Left renal cortex interstitium (tissue), 4 donors: ENCODE measurements at regions not wholly inside any gene's neighbourhood (a gene's known extent, or its start where the extent isn't known, plus 50 kb on each side); places are given as distances from the start of the nearest gene placed in this dataset.

Experiments
- DNase-seq, 4 donors: peaks; one replicate each; pipeline ENCODE4 v3.0.0-alpha.2; 2013; ENCODE audit warnings: low read depth in 4 of 4, low spot score in 2 of 4, missing footprints in 1 of 4

DNA sequence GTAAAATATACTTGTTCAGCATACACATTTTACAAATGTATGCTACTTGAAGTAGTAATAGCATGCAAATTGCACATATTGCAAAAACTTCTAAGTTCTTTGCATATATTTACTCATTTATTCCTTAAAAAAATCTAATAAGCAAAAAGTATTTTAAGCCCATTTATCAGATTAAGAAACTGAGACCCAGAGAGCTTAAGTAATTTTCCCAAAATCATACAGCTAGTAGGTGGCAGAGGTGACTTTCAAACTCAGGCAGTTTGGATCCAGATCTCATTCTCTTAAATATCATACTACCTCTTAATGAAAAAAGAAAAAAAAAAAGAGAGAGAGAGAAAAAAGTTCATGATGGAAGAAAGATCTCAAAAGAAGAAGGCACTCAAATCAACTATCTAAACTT is 157.9 kb downstream of the RPS12 start:
- no peak for DNase-seq

DNA sequence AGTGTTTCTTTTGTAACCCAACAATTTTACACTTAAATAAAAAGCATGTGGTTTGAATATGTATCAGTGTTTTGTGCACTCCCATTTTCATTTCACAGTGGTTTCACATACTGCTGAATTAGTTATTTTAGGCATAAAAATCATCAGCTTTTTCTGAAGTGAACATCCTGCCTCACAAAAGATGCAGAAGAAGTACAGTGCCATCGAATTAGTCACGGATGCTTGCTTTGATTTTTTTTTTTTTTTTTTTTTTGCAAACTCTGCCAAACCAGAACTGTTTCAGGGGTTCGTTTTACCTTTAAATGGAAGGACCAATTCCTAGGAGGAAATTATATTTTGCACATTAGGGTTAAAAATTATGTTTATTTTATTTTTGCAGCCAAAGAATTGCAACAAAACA is 158.6 kb downstream of the RPS12 start:
- DNase-seq, result no peak

DNA sequence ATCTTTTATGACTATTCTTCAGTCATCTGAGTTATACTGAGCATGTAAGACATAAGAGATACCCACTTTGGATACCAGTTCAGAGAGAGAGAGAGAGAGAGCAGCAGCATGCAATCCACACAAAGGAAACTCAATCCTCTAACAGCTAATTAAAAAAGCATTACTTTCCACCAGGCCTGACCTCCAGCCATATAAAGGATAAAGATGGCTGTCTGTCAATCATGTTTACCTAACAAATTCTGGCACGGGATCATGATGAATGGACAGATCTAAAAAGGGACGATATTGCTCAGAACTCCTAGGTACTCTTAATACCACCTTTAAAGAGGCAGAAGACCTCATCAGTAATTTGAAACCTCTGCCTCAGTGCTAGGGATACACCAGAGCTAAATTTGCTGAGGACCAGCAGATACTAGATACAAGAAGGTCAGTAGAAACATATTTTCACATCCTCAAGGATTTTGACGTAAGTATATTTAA is 159.2 kb downstream of the RPS12 start:
- DNase-seq, result no peak

DNA sequence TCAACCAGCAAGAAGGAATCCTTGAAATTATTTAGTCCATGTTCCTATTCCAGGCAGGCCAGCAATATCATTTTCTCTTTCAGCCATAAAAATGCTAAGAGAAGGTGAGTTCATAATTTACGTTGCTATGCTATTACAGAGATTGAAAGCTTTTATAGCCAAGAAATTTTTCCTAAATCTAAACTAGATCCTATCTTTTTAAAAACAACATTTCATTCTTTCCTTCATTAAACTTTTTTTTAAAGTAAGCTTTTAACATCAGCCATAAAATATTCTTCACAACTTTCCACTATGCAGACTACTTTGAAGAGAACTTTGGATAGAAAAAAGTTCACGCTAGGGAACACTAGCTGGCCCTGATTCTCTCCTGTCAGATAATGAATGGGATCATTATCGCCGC is 159.8 kb downstream of the RPS12 start:
- no peak for DNase-seq

DNA sequence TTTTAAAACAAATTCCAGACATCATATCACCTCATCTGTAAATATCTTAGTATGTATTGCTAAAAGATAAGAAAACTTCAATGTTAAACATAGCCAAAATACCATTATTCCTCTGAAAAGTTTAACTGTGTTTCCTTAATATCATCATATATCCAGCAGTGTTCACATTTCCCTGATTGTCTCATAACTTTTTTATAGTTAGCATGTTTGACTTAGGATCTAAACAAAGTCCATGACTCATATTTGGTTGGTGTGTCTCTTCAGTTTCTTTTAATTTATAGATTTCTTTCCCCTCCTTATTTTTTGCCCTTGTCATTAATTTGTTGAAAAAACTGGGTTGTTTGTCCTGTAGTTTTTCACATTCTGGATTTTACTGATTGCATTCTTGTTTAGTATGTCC is 163.0 kb downstream of the RPS12 start:
- DNase-seq, result no peak

DNA sequence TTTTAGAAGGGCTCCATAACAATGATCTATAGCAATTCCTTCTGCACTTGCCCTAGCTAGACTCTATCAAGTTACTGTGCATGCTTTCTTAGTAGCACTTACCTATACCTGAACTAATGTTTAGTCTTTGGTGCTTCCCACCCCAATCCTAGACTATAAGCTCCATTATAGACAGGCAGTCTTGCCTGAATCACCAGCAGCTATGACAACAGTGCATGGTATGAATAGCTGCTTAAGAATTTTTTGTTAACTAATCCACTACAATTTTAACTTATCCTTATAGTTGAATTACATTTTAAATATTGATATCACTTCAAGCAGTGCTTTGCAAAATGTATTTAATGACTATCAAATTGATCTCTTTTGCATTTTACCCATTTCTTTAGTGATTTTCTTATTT is 164.3 kb downstream of the RPS12 start:
- DNase-seq, result no peak

DNA sequence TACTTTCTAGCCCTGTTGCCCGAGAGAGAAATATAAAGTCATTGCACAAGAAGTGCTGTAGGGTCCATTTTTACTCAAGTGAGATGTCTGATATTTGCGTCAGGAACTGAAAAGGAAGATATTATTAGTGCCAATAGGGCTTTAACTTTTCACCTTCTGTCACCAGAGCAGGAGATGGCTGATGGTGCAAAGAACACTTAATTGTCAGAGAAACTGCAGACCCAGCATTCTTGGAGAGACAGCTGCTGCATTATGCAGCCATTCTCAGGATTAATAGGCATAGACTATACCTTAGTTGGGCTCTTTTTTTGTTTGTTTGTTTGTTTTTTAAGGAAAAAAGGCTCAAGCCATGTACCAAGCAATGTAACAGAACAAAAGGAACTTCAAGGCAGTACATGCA is 179.4 kb downstream of the RPS12 start:
- no peak for DNase-seq

DNA sequence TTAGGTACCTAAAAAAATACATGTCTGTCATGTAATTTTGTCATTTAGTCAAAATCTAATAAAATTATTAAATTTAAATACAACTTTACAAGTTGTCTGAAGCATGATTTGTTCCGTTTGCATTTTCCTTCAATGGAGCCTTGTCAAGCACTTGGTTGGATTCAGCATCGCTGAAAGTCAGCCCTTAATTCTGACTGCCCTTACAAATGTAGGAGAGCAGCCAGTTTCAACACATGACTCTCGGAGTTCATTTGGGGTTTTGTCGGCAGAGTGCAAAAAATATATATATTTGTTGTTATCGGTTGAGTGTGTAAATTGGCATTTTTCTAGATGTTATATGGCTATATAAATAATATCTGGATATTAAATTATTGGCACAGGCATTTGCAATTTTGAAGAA is 180.6 kb downstream of the RPS12 start:
- DNase-seq, result no peak

DNA sequence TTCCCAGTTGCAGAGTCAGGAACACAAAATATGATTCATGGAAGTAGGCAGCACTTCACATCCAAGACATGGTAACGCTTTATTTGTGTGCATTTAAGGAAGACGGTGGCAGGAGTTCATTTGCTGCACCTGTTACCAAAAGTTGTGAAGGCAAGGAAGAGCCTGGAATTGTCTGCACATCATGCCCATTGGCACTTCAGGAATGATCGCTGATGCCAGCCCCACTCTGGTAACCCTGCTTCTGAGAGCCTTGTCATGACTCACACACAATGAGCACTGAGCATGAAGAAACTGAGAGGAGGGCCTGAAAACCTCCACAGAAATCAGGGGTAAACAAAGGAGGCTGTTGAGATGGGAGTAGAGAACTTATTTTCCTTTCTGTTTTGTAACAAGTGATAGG is 181.1 kb downstream of the RPS12 start:
- DNase-seq, result no peak

DNA sequence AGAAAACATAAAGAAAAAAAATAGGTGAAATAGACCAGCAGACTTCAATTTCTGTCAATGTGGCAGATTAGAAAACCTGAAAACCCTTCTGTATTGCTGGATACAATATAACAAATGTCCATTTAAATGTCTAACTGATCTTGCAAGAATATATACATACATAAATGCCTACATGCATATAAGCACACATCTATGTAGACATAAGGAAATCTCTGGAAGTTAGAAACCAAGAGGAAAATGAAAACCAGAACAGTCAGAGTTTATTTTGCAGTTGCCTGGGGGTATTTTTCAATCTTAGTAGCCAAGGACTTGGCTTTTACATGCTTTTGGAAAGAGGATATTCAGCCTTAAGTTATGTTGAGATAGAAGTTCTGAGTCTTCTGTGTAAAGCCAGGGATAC is 184.0 kb downstream of the RPS12 start:
- DNase-seq, result no peak

DNA sequence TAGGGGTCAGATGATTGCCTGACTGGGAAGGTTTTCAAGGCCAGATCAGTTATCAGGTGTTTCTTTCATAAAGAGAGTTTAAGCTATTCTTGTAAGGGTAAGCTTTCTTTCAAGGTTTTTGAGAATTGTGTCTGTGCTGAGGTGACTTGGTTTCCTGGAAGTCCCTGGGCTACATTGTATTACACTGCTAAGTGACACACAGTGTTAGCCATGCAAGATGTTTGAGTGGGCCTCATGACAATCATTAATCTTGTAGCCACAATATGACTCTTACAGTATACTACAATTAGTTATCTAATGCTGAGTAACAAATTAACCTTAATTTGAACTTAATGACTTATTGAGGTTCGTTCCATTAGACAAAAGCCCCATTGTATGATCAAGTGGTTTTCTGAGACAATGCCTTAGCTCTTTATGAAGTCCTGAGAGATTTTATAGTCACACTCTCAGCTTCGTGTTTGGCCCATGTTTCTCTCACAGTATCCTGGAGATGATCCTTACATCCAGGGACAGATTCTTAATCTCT is 186.7 kb downstream of the RPS12 start:
- no peak for DNase-seq

DNA sequence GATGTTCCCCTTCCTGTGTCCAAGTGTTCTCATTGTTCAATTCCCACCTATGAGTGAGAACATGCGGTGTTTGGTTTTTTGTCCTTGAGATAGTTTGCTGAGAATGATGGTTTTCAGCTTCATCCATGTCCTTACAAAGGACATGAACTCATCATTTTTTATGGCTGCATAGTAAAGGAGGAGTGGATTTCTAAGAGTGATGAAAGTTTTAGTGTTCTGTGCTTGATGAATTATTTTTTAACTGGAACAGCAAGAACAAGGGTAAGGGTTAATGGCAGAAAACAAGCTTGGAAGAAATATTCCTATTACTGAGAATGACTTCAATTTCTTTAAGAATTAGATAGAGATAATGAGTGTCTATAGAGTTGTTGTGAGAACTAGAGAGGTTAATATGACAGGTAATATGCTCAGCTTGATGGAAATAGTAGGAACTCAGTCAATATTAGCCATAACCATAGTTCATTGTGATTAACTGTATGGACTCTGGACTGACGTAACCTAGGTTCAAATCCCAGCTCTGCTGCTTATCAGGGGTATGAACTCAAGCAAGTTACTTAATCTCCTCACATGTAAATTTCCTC is 190.0 kb downstream of the RPS12 start:
- no peak for DNase-seq

DNA sequence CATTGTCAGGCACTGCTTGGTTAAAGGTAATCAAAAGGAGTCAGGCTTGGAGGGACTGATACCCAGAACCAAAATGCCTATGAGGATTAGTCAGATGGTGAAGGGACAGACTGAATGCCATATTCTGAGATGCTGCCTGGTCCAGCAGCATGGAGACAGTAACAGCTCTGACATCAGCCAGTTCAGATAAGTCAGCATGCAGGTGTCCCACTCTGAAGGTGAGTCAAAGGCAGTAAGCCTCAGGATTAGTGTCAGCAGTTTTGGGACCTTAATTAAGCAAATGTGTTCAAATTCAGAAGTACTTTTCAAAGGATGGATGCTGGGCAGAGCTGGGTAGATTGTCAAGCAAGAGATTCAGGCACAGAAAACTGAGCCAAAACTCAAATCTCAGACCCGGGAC is 198.4 kb downstream of the RPS12 start:
- no peak for DNase-seq

DNA sequence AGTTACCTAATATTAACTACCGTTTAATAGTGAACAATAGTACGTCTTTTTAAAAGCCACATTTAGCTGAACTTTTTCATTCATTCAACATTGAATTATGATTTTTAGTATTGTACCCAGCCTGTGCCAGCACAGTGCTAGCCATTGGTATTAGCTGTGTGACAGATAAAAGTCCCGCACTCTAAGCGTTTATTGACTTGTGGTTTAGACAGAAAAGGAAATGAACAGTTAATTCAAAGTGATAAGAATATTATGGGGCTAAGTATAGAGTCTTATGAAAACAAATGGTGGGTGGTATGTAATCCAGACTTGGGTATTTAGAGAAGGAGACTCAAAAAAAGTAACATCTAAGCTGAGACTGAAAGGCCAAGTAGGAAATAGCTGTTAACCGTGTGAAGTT is 202.3 kb downstream of the RPS12 start:
- DNase-seq, result no peak

DNA sequence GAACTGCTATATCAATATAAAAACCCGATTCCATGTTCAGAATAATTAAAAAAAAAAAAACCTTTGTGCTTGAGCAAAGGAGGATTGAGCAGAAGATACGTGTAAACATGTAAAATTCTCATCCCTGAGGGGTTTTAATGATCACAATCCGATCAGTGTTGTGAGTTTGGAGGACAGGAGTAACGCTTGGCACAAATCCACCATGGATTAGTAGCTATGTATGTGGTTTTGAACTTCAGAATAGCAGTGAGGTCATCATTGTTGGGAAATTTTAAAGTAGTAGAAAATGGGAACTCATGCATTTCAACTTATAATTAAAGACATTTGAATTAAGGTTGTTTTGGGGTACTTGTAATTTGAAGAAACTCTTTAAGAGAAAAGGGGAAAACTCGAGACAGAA is 203.2 kb downstream of the RPS12 start:
- DNase-seq, result no peak

DNA sequence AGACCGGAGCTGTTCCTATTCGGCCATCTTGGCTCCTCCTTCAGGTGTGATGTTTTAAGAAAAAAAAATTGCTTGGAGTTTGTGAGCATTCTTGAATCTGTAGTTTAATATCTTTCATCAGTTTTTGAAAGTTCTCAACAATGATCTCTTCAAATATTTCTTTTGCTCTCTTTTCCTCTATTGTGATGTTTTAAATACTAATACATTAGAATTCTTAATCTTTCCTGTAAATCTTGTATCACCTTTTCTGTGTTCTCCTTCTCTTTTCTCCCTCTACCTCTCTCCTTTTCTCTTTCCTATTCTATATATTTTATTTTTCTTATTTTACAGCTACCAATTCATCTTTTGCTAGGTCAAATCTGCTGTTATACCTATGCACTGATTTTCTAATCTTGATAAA is 212.3 kb downstream of the RPS12 start:
- no peak for DNase-seq

DNA sequence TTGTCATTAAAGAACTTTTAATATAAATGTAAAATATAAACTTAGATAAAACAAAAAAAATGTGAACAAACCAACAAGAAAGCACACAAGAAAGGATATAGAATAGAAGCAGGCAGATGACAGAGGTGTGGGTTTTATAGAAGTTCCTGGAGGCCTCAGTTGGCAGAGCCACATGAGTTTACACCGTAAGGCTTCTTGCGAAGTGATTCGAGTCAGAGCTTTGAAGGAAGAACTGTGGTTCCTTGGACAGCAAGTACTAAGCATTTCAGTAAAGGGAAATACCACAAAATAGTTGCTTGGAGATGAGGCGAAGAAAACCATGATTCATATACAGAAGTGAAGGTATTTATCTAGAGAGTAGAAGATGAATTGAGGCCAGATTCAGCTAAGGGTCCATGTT is 207.9 kb upstream of the EYA4 start:
- DNase-seq, result no peak

DNA sequence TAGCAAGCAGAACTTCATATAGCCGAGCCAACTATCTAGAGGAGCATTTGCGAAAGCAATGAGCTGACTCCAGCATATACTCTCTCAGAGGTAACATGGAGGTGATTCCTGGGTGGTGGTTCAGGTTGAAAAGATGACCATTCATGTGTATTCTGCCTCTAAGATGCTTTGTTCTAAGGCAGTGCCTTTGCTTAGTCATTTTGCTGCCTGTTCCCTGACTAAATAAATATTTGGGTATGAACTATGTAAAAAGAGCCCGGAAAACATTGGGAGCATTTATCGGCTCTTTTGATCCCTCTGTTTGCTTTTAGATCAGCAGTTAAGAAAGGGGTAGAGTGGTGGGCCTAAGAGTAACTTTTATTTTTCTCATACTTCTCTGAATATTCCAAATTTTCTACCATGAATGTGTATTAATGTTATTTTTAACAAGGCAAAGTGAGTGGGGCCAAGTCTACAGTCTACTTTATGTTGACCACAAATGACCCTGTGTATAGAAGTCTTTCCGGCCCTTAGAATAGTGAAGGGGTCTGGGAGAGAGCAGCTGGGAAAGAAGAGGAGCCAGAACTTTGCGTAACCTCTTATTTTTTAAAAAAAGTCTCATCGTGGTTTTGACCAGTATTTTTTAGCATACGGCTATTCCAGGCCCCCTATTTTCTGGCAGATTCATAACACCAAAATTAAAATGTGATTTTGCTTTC is 206.5 kb upstream of the EYA4 start:
- no peak for DNase-seq

DNA sequence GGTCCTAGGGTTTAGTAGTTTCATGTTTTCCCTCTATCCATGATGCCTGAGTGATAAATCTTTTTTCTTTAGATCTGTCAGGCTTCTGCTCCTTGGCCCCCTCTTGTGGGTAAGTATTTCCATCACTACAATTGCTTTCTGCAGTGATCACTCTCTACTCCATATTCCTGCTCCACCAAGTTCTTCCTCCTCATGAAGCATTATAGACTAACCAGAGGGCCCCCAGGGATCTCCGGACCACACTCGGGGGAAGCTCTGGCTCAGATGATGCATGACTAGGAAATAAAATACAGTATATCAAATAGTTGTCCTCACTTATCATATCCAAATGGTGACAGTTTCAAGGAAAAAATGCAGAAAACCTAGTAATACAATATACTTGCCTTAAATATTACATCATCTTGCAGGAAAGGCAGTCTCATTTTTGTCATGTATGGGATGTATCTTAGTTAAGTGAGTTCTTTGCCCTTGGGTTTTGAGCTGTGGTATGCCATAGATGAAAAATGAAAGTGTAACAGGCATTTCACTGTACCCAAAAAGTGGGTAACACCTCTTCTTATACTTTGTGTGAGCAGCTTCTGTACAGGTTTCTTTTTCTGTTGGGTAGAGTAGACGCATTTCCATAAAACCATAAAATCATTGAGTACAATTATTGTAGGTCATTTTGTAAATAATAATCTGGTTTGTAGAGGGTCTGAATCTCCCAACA is 200.9 kb upstream of the EYA4 start:
- no peak for DNase-seq

DNA sequence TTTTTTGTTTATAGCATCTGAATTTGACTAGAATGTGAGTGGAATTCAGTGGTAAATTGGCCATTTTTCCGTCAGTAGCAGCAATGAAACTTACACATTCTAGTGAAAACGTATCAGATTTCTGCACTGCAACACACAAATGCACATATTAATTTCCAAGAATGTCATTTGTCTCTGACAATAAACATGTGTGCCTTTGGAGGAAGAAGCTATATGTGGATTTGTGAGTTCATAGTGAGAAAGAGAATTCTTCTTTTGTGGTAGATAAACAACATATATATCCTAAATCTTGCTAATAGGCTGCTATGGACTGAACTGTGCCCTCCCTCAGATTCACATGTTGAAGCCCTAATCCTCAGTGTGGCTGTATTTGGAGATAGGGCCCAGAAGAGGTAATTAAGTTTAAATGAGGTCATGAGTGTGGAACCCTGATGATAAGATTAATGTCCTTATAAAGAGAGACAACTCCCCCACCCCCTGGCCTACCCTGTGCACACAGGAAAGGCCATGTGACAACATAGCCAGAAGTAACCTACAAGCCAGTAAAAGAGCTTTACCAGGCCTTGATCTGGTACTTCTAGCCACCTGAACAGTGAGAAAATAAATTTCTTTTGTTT is 200.2 kb upstream of the EYA4 start:
- peak in 2 of 4 donors; percentile 11 to 27 for DNase-seq

DNA sequence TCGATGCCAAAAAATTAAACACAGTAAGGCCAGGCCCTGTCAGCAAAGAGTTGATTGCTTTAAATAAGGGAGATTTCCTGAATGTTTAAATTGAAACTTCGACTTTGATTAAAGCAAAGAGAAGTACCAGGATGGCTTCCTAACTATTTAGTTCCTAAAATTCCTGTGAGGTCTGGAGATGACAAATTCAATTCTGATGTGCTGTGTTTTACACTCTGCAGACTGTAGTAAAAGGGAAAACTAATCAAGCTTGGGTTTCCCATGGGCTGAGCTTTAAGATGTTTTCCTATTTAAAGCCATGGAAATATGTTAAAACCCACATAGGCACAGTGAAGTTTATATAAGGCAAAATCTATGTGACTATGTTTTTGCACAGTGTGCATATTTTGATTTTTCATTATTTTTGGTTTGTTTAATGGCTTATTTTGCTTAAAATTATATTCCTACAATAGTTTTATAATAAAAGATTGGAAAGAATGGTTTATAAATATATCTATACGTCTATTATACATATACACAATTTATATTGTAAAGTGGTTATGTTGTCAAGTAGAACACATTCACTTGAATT is 198.5 kb upstream of the EYA4 start:
- DNase-seq, result no peak
